K562 (cell line): ENCODE measurements at regions not wholly inside any gene's neighbourhood (a gene's known extent, or its start where the extent isn't known, plus 50 kb on each side); places are given as distances from the start of the nearest gene placed in this dataset.

Experiments
- E2F6 ChIP-seq, 2 experiments: IDR thresholded peaks; 2 replicates each; pipeline ENCODE4 v1.6.1; 2011; ENCODE audit warnings: borderline replicate concordance in 1 of 2, control low read depth in 1 of 2, low read depth in 1 of 2, low read length in 1 of 2, mild to moderate bottlenecking in 1 of 2, mixed read lengths in 1 of 2, moderate library complexity in 1 of 2; ENCODE audit not compliant: insufficient read depth in 1 of 2, insufficient read length in 1 of 2, poor library complexity in 1 of 2, severe bottlenecking in 1 of 2; ENCODE audit errors: extremely low read depth in 1 of 2
- ETS1 ChIP-seq: conservative IDR thresholded peaks from 2 replicates; pipeline ENCODE4 v1.6.1; 2011; ENCODE audit warnings: low read depth, mild to moderate bottlenecking, low read length; ENCODE audit not compliant: control insufficient read depth
- LEF1 ChIP-seq: fragments of 450-650 bp; IDR thresholded peaks from 2 replicates; pipeline ENCODE4 v1.6.1; 2016; ENCODE audit warnings: mild to moderate bottlenecking
- RAD21 ChIP-seq, 2 experiments: fragments of 250-450 bp in 1 of 2; fragments of 450-650 bp in 1 of 2; sonication (Bioruptor Pico) in 1 of 2; formaldehyde crosslinking in 1 of 2; IDR thresholded peaks in 1 of 2; conservative IDR thresholded peaks in 1 of 2; 2 replicates each; pipeline versions ENCODE4 v1.4.0 to v1.8.0; 2020 to 2022; ENCODE audit warnings: mild to moderate bottlenecking in 2 of 2, moderate library complexity in 1 of 2
- ZKSCAN8 ChIP-seq: fragments of 200-800 bp; sonication (Bioruptor generic); IDR thresholded peaks from 2 replicates; pipeline ENCODE4 v1.6.1; 2016; ENCODE audit warnings: missing genetic modification characterization, missing compliant biosample characterization

GRCh38 chr2:59568461-59568860 is 985.0 kb downstream of the BCL11A start:
- TF ChIP-seq RAD21 (CRISPR knock-in tag; conservative IDR thresholded peaks at IDR 0.05 in 1 of 2, IDR thresholded peaks at IDR 0.05 in 1 of 2) = no peak
- no peak for TF ChIP-seq E2F6 (IDR thresholded peaks at IDR 0.05; ENCODE audit: borderline replicate concordance in 1 of 2, extremely low read depth in 1 of 2, insufficient read depth in 1 of 2, insufficient read length in 1 of 2, low read depth in 1 of 2, low read length in 1 of 2, poor library complexity in 1 of 2, severe bottlenecking in 1 of 2)
- TF ChIP-seq LEF1 = no peak
- TF ChIP-seq ETS1 = no peak
- no peak for TF ChIP-seq ZKSCAN8 (CRISPR knock-in tag)
